Mammary epithelial cell (primary cell): ENCODE measurements at regions not wholly inside any gene's neighbourhood (a gene's known extent, or its start where the extent isn't known, plus 50 kb on each side); places are given as distances from the start of the nearest gene placed in this dataset.

Experiments used
- EZH2 ChIP-seq: IDR thresholded peaks from 2 replicates; pipeline ENCODE4 v1.6.1; 2012; ENCODE audit warnings: low read length, inconsistent platforms, borderline replicate concordance
- TF ChIP-seq, protein P1 (sequence below), 2 donors: IDR thresholded peaks in 1 of 2; conservative IDR thresholded peaks in 1 of 2; 2 replicates each; pipeline ENCODE4 v1.5.1; 2011 to 2012; ENCODE audit warnings: inconsistent platforms in 2 of 2, low read length in 2 of 2, mild to moderate bottlenecking in 2 of 2, control low read depth in 1 of 2, low read depth in 1 of 2; ENCODE audit not compliant: insufficient read depth in 1 of 2; ENCODE audit errors: extremely low read depth in 1 of 2

- TF ChIP-seq, protein P1, sequence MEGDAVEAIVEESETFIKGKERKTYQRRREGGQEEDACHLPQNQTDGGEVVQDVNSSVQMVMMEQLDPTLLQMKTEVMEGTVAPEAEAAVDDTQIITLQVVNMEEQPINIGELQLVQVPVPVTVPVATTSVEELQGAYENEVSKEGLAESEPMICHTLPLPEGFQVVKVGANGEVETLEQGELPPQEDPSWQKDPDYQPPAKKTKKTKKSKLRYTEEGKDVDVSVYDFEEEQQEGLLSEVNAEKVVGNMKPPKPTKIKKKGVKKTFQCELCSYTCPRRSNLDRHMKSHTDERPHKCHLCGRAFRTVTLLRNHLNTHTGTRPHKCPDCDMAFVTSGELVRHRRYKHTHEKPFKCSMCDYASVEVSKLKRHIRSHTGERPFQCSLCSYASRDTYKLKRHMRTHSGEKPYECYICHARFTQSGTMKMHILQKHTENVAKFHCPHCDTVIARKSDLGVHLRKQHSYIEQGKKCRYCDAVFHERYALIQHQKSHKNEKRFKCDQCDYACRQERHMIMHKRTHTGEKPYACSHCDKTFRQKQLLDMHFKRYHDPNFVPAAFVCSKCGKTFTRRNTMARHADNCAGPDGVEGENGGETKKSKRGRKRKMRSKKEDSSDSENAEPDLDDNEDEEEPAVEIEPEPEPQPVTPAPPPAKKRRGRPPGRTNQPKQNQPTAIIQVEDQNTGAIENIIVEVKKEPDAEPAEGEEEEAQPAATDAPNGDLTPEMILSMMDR (conservative IDR thresholded peaks at IDR 0.05 in 1 of 2, IDR thresholded peaks at IDR 0.05 in 1 of 2; ENCODE audit: extremely low read depth in 1 of 2, insufficient read depth in 1 of 2, low read depth in 1 of 2, low read length in 2 of 2), result no peak
- no peak for TF ChIP-seq EZH2
Observed at GRCh38 chr6:170093276-170093657, 197.6 kb downstream of the DLL1 start.
